NB4 (cell line): ENCODE measurements at regions not wholly inside any gene's neighbourhood (a gene's known extent, or its start where the extent isn't known, plus 50 kb on each side); places are given as distances from the start of the nearest gene placed in this dataset.
"Not testable (repeated sequence)": the region's sequence is repeated elsewhere in the genome, so short reads cannot be mapped to it uniquely, and the experiment has no call there.

Experiments
- DNase-seq: peaks from one replicate; pipeline ENCODE4 v3.0.0; 2010; ENCODE audit warnings: low read depth
- H3K4me3 ChIP-seq: one replicate; pipeline ENCODE4 v1.5.1; 2011; ENCODE audit warnings: mild to moderate bottlenecking, low read depth, low read length, moderate library complexity
- CTCF ChIP-seq: IDR thresholded peaks from one replicate; pipeline ENCODE4 v1.5.1; 2012; ENCODE audit warnings: low read depth, low read length
- MYC ChIP-seq: IDR thresholded peaks from 2 replicates; pipeline ENCODE4 v1.6.1; 2011; ENCODE audit warnings: low read depth, low read length
- POLR2A ChIP-seq: IDR thresholded peaks from 2 replicates; pipeline ENCODE4 v1.6.1; 2011; ENCODE audit warnings: mild to moderate bottlenecking; ENCODE audit not compliant: insufficient read length; ENCODE audit errors: extremely low read depth
- TF ChIP-seq, protein P1 (sequence below): IDR thresholded peaks from 2 replicates; pipeline ENCODE4 v1.6.1; 2011; ENCODE audit warnings: low read depth, low read length

GRCh38 chr10:30208330-30208729, 140.7 kb downstream of the MTPAP start:
- no peak overlapping the region for H3K4me3 ChIP-seq
- no peak for TF ChIP-seq CTCF
- TF ChIP-seq MYC: no peak
- no peak for TF ChIP-seq POLR2A
- TF ChIP-seq, protein P1, sequence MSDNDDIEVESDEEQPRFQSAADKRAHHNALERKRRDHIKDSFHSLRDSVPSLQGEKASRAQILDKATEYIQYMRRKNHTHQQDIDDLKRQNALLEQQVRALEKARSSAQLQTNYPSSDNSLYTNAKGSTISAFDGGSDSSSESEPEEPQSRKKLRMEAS: no peak

GRCh38 chr10:30207485-30208052, 141.5 kb downstream of the MTPAP start:
- no peak for DNase-seq
- TF ChIP-seq, protein P1: no peak
- TF ChIP-seq MYC (no peak), CTCF (no peak), POLR2A (no peak)

More at GRCh38 chr10:30208330-30208729, 140.7 kb downstream of the MTPAP start:
- no peak for DNase-seq

GRCh38 chr10:30200017-30200415, 140.6 kb upstream of the JCAD start:
- no peak for DNase-seq
- TF ChIP-seq CTCF (no peak), MYC (no peak), POLR2A (no peak)
- TF ChIP-seq, protein P1: no peak
- no peak overlapping the region for H3K4me3 ChIP-seq

More at GRCh38 chr10:30207485-30208052, 141.5 kb downstream of the MTPAP start:
- no peak overlapping the region for H3K4me3 ChIP-seq

- no peak for DNase-seq
- TF ChIP-seq MYC: no peak
- TF ChIP-seq, protein P1: no peak
- TF ChIP-seq CTCF: no peak
- no peak overlapping the region for H3K4me3 ChIP-seq
Measured at GRCh38 chr10:30199376-30200016, 140.1 kb upstream of the JCAD start.

- TF ChIP-seq POLR2A: no peak
- TF ChIP-seq, protein P1: no peak
- TF ChIP-seq MYC: no peak
- no peak for TF ChIP-seq CTCF
- DNase-seq: no peak
- H3K4me3 ChIP-seq: no peak overlapping the region
Measured at GRCh38 chr10:30197186-30197585, 137.8 kb upstream of the JCAD start.

- not testable (repeated sequence) for H3K4me3 ChIP-seq, DNase-seq
Measured at GRCh38 chr10:30196559-30196958, 137.2 kb upstream of the JCAD start.
